GM23338 (cell line): ENCODE measurements at regions not wholly inside any gene's neighbourhood (a gene's known extent, or its start where the extent isn't known, plus 50 kb on each side); places are given as distances from the start of the nearest gene placed in this dataset.

Experiments used
- ATAC-seq: fragments of 200-7000 bp; cut with Tn5 transposase; 3 replicates; pipeline ENCODE4 v1.9.1; 2020
- DNase-seq: peaks from one replicate; pipeline ENCODE4 v3.0.0-alpha.2; 2015; ENCODE audit warnings: low spot score
- H2AFZ ChIP-seq: fragments of 200-600 bp; sonication (generic); 2 replicates; pipeline ENCODE4 v1.8.0; 2016; ENCODE audit warnings: antibody characterized with exemption, mild to moderate bottlenecking, moderate library complexity
- H3F3A ChIP-seq: fragments of 200-600 bp; sonication (generic); replicated peaks from 2 replicates; pipeline ENCODE4 v1.8.0; 2017; ENCODE audit warnings: antibody characterized with exemption, mixed run types, low read depth
- H3K27ac ChIP-seq: fragments of 200-600 bp; sonication (generic); 2 replicates; pipeline ENCODE4 v1.6.1; 2016; ENCODE audit warnings: low read depth
- H3K27me3 ChIP-seq: fragments of 200-600 bp; sonication (generic); 2 replicates; pipeline ENCODE4 v1.8.0; 2016; ENCODE audit warnings: mild to moderate bottlenecking, mixed run types, moderate library complexity; ENCODE audit not compliant: insufficient read depth
- H3K36me3 ChIP-seq: fragments of 200-600 bp; sonication (generic); 2 replicates; pipeline ENCODE4 v1.8.0; 2016; ENCODE audit warnings: mild to moderate bottlenecking; ENCODE audit not compliant: insufficient read depth
- H3K4me1 ChIP-seq: fragments of 200-600 bp; sonication (generic); 2 replicates; pipeline ENCODE4 v1.8.0; 2016; ENCODE audit warnings: mild to moderate bottlenecking, moderate library complexity; ENCODE audit not compliant: insufficient read depth
- H3K4me2 ChIP-seq: fragments of 200-600 bp; sonication (generic); 2 replicates; pipeline ENCODE4 v1.7.1; 2017; ENCODE audit warnings: mixed run types
- H3K4me3 ChIP-seq: fragments of 200-600 bp; sonication (generic); 2 replicates; pipeline ENCODE4 v1.6.1; 2016; ENCODE audit warnings: mixed run types
- H3K79me2 ChIP-seq: fragments of 200-600 bp; sonication (generic); replicated peaks from 2 replicates; pipeline ENCODE4 v1.8.0; 2017; ENCODE audit warnings: mild to moderate bottlenecking; ENCODE audit not compliant: insufficient read depth
- H3K9me2 ChIP-seq: fragments of 200-600 bp; sonication (generic); 2 replicates; pipeline ENCODE4 v1.8.0; 2017; ENCODE audit not compliant: insufficient read depth
- H4K20me1 ChIP-seq: fragments of 200-600 bp; sonication (generic); replicated peaks from 2 replicates; pipeline ENCODE4 v1.8.0; 2017; ENCODE audit warnings: mild to moderate bottlenecking; ENCODE audit not compliant: insufficient read depth
- H3K27ac Mint-ChIP-seq: 2 replicates; pipeline ENCODE4 v1.8.0; 2020; ENCODE audit warnings: inconsistent platforms, mild to moderate bottlenecking, moderate library complexity, mixed read lengths
- H3K27me3 Mint-ChIP-seq: 3 replicates; pipeline ENCODE4 v1.8.0; 2022; ENCODE audit warnings: low read depth, mild to moderate bottlenecking, moderate library complexity, mixed read lengths, inconsistent platforms; ENCODE audit not compliant: insufficient read depth, poor library complexity
- H3K36me3 Mint-ChIP-seq: 3 replicates; pipeline ENCODE4 v1.8.0; 2021; ENCODE audit warnings: low read depth, mild to moderate bottlenecking, inconsistent platforms, moderate library complexity, mixed read lengths
- H3K4me1 Mint-ChIP-seq: 3 replicates; pipeline ENCODE4 v1.8.0; 2020; ENCODE audit warnings: mild to moderate bottlenecking, inconsistent platforms, mixed read lengths
- H3K4me3 Mint-ChIP-seq: 3 replicates; pipeline ENCODE4 v1.8.0; 2021; ENCODE audit warnings: moderate library complexity, mild to moderate bottlenecking, inconsistent platforms, mixed read lengths
- H3K9me3 Mint-ChIP-seq: 3 replicates; pipeline ENCODE4 v1.8.0; 2020; ENCODE audit warnings: moderate library complexity, mild to moderate bottlenecking, inconsistent platforms, mixed read lengths
- EZH2 ChIP-seq: fragments of 200-600 bp; sonication (generic); IDR thresholded peaks from one replicate; pipeline ENCODE4 v1.8.0; 2017; ENCODE audit warnings: antibody characterized with exemption, mild to moderate bottlenecking, low read depth; ENCODE audit not compliant: unreplicated experiment
- EZH2phosphoT487 ChIP-seq: fragments of 200-600 bp; sonication (generic); IDR thresholded peaks from one replicate; pipeline ENCODE4 v1.8.1; 2018; ENCODE audit warnings: antibody characterized with exemption; ENCODE audit not compliant: unreplicated experiment
- JUNB ChIP-seq: IDR thresholded peaks from one replicate; pipeline ENCODE4 v1.6.1; 2016; ENCODE audit warnings: antibody characterized with exemption; ENCODE audit not compliant: unreplicated experiment
- NANOG ChIP-seq: IDR thresholded peaks from 2 replicates; pipeline ENCODE4 v1.6.1; 2016; ENCODE audit warnings: antibody characterized with exemption, borderline replicate concordance
- POLR2AphosphoS5 ChIP-seq: IDR thresholded peaks from 2 replicates; pipeline ENCODE4 v1.6.1; 2016; ENCODE audit warnings: antibody characterized with exemption, low read depth
- ZNF114 ChIP-seq: fragments of 250-450 bp; sonication (Bioruptor Pico); IDR thresholded peaks from 2 replicates; pipeline ENCODE4 v1.5.0; 2020; ENCODE audit warnings: mild to moderate bottlenecking, moderate library complexity
- ZNF331 ChIP-seq: fragments of 250-450 bp; sonication (Bioruptor Pico); IDR thresholded peaks from 2 replicates; pipeline ENCODE4 v1.5.0; 2020; ENCODE audit warnings: low read depth, mild to moderate bottlenecking, moderate library complexity
- TF ChIP-seq, protein P1 (sequence below), 2 experiments: fragments of 200-600 bp in 1 of 2; sonication (generic) in 1 of 2; conservative IDR thresholded peaks; 2 replicates each; pipeline versions ENCODE4 v1.5.1 to v1.6.1; 2016 to 2017; ENCODE audit warnings: antibody characterized with exemption in 2 of 2, low read depth in 2 of 2, mild to moderate bottlenecking in 2 of 2, moderate library complexity in 1 of 2
- TF ChIP-seq, protein P2 (sequence below): IDR thresholded peaks from one replicate; pipeline ENCODE4 v1.6.1; 2018; ENCODE audit warnings: antibody characterized with exemption; ENCODE audit not compliant: unreplicated experiment

DNA sequence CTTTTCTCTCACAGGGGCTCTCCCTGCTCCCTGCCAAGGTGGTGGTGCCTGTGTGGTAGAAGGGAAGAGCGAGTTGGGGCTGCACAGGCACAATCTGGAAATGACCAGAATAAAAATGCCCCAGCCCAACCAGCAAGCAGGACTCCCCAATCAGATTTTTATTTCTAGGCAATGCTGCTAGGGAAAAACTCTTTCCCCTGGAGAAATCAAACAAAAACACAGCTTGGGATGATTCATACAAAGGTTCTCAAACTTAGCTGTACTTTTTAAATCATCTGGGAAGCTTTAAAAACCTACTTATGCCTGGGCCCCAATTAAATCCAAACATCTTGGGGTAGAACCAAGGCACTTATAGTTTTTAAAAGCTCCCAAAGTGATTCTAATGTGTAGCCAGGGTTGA is 243.2 kb downstream of the HTR7 start (continued):
- TF ChIP-seq, protein P1, sequence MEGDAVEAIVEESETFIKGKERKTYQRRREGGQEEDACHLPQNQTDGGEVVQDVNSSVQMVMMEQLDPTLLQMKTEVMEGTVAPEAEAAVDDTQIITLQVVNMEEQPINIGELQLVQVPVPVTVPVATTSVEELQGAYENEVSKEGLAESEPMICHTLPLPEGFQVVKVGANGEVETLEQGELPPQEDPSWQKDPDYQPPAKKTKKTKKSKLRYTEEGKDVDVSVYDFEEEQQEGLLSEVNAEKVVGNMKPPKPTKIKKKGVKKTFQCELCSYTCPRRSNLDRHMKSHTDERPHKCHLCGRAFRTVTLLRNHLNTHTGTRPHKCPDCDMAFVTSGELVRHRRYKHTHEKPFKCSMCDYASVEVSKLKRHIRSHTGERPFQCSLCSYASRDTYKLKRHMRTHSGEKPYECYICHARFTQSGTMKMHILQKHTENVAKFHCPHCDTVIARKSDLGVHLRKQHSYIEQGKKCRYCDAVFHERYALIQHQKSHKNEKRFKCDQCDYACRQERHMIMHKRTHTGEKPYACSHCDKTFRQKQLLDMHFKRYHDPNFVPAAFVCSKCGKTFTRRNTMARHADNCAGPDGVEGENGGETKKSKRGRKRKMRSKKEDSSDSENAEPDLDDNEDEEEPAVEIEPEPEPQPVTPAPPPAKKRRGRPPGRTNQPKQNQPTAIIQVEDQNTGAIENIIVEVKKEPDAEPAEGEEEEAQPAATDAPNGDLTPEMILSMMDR (conservative IDR thresholded peaks at IDR 0.05; ENCODE audit: low read depth in 2 of 2): no peak
- no peak for TF ChIP-seq POLR2AphosphoS5
- TF ChIP-seq ZNF114 (CRISPR knock-in tag): no peak
- no peak for TF ChIP-seq JUNB
- TF ChIP-seq NANOG: no peak
- no peak for TF ChIP-seq ZNF331 (CRISPR knock-in tag)
- no peak for TF ChIP-seq EZH2

DNA sequence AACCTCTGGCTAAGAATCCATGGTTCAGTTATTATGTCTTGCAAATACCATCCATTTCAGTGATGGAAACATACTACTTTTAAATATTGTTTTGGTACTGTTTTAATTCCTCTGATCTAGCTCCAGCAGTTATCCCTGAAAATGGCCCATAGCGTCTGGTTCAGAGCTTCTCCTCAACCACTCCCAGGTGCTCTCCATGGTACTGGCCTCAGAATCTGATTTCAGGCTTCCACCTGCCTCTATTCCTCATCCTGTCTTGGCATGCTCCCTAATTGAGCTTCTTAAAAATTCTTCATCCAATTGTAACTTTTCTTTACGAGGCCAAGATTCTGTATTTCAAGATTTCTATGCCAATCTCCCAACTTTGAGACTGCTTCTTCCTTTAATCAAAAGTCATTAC is 236.3 kb downstream of the HTR7 start:
- DNase-seq (peak; percentile 75), ATAC-seq (peak; percentile 78)
- Histone ChIP-seq H3K4me1 (no peaks in the 10 kb centered on the region), H3K27me3 (no peaks in the 10 kb centered on the region), H3K79me2 (no peaks in the 10 kb centered on the region), H3K36me3 (no peaks in the 10 kb centered on the region), H4K20me1 (no peaks in the 10 kb centered on the region), H3K4me3 (no peak overlapping the region), H3F3A (no peaks in the 10 kb centered on the region), H3K27ac (no peak overlapping the region), H2AFZ (no peak overlapping the region), H3K4me2 (no peak overlapping the region), H3K9me2 (no peaks in the 10 kb centered on the region)
- no peak overlapping the region for H3K4me3 Mint-ChIP-seq
- peaks cover 8% of the 10 kb centered on the region; the same call in 2 of the 3 replicates for H3K4me1 Mint-ChIP-seq
- TF ChIP-seq, protein P2, sequence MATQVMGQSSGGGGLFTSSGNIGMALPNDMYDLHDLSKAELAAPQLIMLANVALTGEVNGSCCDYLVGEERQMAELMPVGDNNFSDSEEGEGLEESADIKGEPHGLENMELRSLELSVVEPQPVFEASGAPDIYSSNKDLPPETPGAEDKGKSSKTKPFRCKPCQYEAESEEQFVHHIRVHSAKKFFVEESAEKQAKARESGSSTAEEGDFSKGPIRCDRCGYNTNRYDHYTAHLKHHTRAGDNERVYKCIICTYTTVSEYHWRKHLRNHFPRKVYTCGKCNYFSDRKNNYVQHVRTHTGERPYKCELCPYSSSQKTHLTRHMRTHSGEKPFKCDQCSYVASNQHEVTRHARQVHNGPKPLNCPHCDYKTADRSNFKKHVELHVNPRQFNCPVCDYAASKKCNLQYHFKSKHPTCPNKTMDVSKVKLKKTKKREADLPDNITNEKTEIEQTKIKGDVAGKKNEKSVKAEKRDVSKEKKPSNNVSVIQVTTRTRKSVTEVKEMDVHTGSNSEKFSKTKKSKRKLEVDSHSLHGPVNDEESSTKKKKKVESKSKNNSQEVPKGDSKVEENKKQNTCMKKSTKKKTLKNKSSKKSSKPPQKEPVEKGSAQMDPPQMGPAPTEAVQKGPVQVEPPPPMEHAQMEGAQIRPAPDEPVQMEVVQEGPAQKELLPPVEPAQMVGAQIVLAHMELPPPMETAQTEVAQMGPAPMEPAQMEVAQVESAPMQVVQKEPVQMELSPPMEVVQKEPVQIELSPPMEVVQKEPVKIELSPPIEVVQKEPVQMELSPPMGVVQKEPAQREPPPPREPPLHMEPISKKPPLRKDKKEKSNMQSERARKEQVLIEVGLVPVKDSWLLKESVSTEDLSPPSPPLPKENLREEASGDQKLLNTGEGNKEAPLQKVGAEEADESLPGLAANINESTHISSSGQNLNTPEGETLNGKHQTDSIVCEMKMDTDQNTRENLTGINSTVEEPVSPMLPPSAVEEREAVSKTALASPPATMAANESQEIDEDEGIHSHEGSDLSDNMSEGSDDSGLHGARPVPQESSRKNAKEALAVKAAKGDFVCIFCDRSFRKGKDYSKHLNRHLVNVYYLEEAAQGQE: peak; percentile 92
- TF ChIP-seq EZH2phosphoT487: no peak
- H3K27me3 Mint-ChIP-seq: no peaks in the 10 kb centered on the region
- no peak overlapping the region for H3K27ac Mint-ChIP-seq
- no peaks in the 10 kb centered on the region for H3K36me3 Mint-ChIP-seq
- H3K9me3 Mint-ChIP-seq: no peaks in the 10 kb centered on the region
